ENCODE measurements at regions not wholly inside any gene's neighbourhood (a gene's known extent, or its start where the extent isn't known, plus 50 kb on each side); places are given as distances from the start of the nearest gene placed in this dataset.

DNA sequence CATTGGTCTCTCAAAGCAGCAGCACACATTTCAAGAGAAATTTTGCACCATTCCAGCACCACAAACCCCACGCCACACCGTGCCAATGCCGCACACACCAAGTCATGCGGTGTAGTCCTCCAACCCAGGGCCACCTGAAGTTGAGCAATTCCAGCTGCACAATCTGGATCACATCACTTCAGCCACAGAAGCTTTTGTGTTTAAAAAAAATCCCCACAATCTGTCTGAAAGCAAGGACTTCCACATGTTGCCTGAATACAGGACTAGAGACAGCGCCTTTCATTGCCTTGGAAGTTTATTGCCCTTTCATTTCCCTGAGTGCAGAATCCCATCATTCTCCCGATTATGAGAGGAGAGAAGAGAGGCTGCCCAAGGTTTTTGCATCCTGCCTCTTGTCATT is 175.6 kb upstream of the BCL6 start:
- intact Hi-C loops (cut with DNase I): no loop called here
- DNase-seq: no peak

DNA sequence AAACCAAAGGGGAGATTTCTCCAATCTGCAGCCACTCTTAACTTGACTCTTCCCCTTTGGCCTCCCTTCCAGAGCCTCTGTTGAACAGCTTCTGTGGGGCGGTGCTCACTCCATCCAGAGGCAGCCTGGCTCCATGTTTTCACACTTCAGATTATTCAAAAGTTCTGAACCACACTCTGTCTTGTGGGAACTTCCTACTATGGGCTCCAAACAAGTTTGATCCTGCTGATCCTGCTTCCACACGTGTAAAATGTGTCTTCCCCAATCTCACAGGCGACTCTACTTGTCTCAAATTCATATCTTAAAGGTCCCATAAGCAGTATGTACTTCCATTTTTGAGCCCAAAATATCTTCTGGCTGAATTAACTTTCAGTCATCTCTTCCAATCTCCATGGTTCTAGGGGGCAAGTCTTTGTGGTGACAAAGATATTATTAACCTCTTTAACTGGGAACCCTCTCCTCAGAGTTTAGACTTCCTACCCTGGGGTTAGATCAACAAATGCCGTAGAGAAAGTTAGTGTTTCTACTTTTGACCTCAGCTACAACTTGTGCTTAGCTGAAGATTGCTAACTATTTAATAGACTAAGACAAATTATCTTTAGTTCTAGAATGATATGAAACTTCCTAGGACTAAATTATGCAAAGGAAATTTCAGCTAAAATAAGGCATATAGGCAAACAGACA is 176.3 kb upstream of the BCL6 start:
- intact Hi-C loops (cut with DNase I): no loop called here
- DNase-seq: no peak

DNA sequence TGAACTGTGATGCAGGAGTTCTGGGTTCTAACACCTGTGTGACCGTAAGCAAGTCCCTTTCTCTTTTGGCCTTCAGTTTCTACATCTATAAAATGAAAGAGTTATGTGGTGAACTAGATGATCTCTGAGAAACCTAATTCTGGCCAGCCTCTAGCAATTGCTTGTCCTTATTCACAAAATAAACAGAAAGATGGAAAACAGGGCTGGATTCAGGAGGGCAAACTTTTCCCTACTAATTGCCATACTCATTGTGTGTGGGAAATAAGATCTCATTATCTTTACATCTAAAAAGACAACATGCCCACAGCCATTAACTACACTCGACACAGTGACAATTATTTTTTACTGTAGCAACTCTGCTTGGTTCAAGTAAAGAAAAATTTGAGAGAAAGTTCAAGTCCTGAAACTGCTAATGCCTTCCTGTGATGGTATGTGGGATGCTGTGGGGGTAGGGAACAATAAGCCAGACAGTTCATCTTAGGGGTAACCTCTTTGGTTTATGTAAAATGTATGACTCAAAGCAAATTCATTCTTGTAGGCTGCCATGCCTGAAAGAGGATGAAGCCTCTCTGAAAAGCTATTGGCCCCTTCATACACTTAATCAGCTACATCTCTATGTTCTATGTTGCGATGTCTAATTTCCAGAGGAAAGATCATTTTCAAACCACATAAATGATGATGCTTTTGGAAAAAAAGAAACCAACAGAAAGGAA is 177.6 kb upstream of the BCL6 start:
- intact Hi-C loops (cut with DNase I): no loop called here
- DNase-seq: peak in 7 of 42 donors; percentile 4 to 56 (median 30)

DNA sequence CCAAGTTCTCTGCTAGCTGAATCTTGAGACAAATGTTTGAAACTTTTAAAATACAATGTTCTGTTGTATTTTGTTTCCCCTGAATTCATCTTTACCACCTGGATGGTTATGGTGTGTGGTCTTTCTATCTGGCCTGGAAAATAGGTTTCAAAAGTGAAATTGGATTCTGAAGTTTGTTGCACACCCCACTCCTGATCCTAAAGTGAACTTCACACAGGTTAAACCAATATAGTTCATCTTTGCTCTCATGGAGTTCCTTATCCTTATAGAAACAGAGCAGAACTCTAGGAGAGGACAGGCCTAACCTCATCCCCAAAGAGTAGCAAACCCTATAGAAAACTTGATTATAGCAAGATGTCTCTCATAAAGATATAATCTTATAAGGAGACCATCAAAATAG is 179.4 kb upstream of the BCL6 start:
- DNase-seq: no peak
- intact Hi-C loops (cut with DNase I): no loop called here

DNA sequence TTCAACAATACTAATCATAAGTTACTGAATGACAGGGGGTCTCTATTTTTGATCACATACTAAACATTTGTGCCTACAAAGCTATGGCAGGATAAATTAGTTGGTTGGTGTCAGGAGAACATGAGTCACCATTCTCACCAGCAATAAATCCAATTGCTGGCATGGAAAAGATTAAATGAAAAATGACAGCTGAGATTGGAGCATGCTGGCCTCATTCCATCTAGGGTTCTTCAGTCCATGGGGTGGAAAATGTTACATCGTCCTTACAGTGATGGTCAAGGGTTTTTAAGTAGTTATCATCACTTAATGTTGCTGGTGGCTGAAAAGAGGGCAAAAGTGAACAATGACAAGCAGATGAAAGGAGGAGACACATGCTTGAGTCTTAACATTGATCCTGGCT is 180.1 kb upstream of the BCL6 start:
- intact Hi-C loops (cut with DNase I): no loop called here
- DNase-seq: no peak

DNA sequence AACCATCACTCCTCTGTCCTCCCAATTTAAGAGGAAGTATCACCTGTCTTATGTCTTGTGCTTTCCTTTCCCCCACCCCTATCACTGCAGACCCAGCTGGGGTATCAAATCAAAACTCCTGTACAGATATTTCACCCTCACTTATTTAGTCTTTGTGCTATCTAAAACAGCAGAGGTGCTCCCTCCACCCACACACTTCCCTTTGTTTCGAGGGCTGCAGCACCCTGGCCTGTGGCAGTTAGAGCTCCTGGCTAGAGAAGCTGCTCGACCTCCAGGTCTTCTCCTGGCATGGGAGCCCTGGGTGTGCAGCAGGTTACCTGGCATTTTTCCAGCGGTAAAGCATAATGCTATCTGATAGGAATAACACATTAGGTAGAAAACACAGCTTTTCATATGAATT is 181.4 kb upstream of the BCL6 start:
- no peak for DNase-seq
- intact Hi-C loops (cut with DNase I): no loop called here

DNA sequence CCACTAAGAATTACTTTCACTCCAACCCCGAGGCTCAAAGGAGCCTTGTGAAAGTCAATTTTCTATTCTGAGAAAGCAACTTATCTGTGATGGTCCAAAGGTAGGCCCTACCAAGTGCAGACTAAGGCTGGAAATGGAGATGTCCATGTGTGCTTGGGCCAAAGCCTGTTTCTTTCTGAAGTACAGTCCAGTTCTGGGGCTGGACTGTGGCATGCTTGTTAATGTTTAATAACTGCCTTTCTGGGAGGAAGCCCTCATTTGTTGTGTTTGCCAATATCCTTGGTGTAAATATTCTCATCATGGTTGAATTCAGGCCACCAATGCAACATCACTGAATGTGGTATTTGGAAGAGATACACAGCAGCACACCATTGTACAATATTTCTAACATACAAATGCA is 182.3 kb upstream of the BCL6 start:
- DNase-seq: no peak
- intact Hi-C loops (cut with DNase I): no loop called here

DNA sequence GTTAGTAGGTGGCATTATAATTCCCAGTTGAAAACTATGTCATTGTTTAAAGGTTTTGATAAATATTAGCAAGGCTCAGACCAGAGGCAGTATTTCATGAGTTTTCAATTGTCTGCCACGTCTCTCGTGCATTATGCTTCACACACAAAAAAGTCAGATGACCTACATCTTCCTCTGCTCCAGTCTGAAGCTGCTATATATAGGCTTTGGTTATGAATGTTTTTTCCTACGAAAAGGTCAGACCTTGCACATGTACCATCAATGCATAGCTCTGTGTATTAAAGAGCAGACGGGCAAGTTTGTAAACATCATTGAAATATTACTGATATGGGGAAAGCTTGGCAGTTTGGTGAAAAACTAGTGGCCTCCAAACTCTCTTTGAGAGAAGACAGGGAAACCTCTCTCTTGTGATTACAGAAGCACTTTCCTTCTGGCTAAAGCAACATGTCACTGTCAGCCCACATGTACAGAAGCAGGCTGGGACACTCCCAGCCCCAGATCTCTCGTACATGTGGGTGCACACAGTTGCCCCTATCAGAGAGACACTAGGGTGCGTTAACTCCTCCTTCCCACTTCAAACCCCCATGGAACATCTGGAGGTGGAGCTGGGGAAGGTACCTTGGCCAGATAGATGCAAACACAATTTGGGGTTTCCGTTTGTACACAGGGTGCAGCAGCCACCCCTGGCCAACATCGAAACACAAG is 184.0 kb upstream of the BCL6 start:
- DNase-seq: no peak
- intact Hi-C loops (cut with DNase I): no loop called here

DNA sequence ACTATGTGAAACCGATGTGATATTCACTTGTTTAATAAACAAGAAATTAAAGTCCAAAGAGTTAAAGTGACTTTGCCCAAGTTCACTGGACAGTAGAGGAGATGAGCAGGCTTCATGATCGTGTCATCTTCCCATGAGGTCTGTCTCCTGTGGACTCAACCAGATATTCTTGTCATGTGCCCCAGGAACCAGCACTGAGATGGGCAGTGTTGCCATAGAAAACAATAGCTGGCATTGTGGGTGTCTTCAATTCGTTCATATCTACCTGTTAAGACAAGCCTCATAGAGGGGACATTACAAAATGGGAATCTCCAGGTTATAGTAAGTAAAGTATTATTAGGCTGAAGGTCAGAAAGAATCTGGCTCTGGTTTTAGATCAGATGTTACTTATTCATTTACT is 184.8 kb upstream of the BCL6 start:
- no peak for DNase-seq

DNA sequence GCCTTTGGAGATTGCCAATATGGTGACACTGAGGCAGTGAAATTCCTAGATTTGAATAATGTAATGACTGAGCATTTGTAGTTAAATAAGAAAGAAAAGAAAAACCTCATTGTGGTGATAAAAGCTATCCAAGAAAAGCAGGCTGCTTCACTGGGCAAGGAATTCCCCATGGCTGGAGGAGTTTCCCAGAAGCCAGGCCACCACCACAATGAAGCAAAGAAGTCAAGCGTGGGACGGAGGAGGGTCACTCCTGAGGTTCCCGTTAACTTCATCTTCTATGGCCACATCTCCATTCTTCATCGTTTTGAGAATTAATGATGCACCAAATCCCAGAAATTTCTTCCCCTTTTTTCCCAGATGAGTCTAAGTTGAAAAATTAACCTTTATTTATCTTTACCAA is 185.8 kb upstream of the BCL6 start:
- intact Hi-C loops (cut with DNase I): no loop called here
- no peak for DNase-seq

More for the DNA sequence above, 184.8 kb upstream of the BCL6 start:
- intact Hi-C loops (cut with DNase I): no loop called here

DNA sequence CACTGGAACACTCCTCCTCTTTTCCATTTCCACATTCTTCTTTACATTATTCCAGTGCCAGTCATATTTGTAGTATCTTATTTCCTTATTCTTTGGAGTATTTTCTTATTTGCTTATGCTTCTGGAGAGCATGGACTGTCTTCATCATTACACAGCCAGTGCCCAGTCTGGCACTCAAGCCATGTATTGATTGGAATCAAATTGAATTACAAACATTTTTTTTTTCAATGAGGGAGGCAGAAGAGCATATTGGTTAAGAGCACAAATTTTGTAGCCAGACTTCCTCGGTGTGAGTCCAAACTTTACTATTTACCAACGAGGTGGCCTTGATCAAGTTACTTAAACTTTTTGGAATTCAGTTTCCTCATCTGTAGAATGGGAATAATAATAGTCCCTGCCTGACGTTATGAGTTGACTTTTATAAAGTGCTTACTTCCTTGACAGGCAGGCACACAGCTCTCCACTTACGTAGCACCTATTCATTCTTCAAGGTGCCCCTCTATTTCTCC is 186.6 kb upstream of the BCL6 start:
- DNase-seq: no peak
- intact Hi-C loops (cut with DNase I): no loop called here

DNA sequence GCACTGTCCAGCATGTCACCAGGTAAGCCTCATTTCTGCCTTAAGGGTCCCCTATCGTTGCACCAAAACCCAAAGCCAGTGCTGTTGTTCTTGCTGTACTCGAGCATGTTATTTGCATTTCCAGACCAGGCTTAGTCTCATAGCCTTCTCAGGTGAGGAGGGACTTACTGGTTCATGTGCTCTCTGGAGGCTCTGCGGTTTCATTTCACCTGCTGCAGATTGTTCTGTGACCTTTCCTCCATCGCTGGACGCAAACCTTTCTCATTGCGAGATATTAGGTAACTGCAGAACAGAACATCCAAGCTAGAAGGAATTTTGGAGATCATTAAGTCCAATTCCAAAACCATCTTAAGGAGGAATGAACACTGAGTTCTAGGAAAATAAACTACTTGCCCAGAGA is 187.3 kb upstream of the BCL6 start:
- intact Hi-C loops (cut with DNase I): no loop called here
- no peak for DNase-seq

DNA sequence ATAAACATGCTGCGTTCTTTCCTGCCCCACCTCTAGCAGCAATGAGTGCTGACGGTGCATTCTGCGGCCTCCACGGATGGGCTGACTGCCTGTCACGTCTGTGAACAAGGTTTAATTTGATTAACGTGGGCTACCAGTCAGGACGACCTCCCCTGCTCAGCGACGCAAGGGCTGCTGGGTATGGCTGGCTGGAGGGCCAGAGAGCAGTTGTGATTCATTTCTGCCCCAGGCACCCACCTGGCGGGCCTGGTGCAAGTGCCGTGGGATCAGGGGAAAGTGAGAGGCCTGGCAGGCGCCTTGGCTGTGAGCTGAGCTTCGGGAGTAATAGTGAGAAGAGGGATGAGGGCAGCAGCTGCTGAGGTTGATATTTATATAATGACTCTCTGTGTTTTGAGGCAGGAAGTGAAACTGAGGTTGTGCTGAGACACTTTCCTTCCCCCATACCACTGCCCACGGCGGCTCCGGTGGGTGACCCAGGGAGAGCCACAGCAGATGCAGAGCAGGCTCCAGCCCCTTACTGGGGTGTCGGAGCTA is 190.4 kb upstream of the BCL6 start:
- no peak for DNase-seq
- intact Hi-C loops (cut with DNase I): no loop called here

DNA sequence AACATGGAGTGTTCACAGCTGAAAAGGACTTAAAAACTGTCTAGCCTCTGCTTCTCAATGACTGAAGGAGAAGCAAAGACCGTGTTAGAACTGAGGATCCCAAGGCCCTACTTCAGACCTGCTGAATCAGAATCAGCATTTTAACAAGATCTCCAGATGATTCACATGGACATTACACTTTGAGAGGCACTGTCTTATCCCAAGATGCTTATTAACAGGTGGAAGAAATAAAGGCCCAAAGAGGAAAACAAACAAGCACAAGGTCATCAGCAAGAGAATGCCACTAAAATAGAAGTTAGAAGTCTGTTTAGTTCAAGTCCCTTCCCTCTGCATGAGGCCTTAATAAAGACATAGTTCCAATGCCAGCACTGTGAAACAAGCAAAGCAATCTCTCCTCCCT is 191.4 kb upstream of the BCL6 start:
- intact Hi-C loops (cut with DNase I): no loop called here
- DNase-seq: no peak

DNA sequence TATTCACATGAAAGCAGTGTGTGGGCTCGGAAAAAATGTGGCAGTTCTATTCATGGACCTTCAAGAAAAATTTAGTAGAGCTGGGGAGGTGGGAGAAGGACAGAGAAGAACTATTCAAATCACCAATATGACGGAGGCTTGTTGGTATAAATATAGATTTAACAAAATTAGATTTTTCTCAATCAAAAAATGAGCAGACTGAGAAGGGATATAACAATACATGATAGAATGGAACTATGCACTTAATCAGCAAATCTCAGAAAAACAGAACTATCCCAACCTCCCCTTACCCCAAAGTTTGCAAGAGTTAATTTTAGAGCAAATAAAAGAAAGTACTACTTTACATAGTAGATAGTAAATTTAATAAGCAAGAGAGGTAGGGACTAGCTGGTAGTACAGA is 194.6 kb upstream of the BCL6 start:
- intact Hi-C loops (cut with DNase I): no loop called here
- no peak for DNase-seq

DNA sequence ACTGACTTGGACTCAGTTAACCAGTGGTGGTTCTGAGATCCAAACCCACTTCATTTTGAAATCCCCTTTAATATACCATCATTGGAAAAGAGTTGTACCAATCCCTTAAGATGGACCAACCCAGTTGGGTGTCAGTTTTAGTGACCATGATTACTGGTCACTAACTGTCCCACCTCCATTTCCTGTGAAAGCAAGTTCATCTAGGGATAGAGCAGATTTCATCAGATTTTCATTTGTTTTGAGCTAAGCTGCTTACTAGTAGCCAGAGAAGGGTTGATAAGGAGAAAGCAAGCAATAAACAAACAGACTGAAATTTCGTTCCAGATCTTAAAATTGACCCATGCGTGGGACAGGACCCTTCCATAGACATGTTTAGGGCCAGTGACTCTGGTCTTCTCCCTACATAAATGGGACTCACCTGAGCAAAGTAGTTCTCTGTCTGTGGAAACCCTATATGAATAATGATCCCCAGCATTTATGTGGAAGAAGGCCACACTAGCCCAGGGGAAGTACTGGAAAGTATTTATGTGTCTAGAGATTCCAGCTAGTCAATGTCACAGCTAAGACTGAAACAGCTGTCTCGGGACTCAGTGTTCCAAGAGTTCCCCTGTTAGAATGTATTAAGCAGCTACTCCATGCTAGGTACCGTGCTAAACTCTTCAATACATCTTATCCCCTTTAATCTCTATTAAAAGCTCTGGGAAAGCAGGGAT is 196.0 kb upstream of the BCL6 start:
- no peak for DNase-seq
- intact Hi-C loops (cut with DNase I): no loop called here

DNA sequence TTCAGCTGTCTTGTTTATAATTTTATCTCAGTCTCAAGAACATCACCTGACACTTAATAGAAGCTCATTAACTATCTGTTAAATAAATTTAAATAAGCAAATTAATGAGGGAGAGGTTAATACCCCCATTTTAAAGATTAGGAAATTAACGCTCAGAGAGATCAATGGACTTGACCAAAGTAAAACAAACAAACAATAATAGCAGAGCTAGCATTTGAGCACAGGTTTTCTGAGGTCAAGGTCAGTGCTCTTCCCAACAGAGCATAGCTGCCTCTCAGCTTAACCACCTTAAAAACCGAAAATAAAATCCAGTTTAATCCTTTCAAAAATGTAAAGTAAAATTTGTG is 196.6 kb upstream of the BCL6 start:
- intact Hi-C loops (cut with DNase I): no loop called here
- no peak for DNase-seq

DNA sequence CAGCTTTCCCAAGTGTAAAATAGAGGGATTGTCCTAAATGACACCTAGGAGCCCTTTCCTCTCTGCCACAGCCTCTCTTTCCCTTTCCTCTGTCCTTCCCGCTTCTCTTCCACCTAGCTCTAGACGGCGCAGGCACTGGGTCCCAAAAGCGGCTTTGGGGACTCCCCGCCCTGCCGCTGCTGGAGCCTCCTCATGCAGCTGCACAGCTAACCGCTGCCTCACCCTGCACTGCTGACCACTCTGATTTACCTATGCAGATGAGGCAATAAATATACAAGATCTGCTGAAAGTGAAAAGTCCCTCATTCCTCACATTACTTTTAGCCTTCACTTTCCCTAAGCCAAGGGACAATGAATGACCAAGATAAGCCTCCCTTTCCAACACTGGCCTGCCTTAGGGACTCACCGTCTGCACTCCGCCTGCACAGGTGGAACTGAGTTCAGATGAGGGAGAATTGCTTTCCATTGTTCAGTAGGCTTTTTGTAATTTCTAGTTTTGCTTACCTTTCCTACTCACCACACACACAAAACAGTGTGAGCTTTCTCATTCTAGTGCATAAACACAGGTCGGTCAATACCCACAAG is 197.5 kb upstream of the BCL6 start:
- no peak for DNase-seq
- intact Hi-C loops (cut with DNase I): no loop called here

DNA sequence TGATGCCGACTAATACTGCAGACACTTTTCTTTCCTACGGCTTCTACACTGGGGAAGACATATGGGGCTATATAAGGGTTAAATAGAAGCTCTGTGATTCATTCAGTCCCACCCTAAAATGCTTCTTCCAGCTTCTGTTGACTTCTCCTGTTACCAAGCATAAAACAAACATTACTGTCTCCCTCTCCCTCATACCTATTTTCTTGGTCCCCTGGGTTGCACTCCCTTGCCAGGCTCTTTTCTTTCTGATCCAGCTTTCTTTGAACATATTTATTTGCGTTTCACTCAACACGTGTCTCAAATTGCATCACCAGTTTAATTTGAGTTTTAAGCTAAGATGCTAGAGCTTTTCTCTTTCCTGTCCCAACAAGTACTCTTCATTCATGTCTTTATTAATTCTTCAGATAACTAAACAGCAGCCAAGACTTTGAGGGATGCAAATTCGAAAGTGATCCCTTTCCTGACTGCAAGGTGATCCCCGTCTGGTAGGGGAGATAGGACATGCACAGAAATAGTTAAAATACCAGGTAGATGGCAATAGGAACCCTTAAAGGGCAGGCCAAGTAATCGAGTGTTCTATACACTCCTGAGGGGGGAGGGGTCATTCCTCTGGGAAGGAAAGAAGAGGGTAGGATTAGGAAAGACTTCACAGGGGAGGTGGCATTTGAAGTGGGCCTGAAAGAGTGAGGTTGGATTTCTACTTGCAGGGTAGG is 198.6 kb upstream of the BCL6 start:
- intact Hi-C loops (cut with DNase I): no loop called here
- no peak for DNase-seq

Measured in head of caudate nucleus (tissue), 42 donors.